ENCODE measurements at regions not wholly inside any gene's neighbourhood (a gene's known extent, or its start where the extent isn't known, plus 50 kb on each side); places are given as distances from the start of the nearest gene placed in this dataset.
"Not testable (repeated sequence)": the region's sequence is repeated elsewhere in the genome, so short reads cannot be mapped to it uniquely, and the experiment has no call there.

DNA sequence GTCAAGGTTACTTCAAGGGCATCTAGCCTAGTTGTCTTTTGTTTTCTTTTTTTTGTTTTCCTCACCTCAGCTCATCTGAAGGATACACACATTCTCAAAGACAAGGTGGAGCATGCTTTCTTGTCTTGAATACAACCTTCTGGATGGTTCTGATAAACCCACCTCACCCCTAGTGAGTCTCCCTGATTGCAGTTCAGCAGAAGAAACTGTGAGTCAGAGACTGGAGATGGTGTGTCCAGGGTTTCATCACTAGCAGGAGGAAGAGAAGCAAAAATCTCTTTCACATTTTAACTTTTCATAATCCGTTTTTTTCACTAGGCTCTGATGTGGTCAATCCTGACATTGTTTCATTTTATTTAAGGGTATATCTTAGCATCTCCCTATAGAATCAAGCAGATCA, 143.0 kb upstream of the NRBF2 start:
- Histone ChIP-seq H3K4me1 (replicated peaks) (peaks cover 7% of the 10 kb centered on the region), H3K4me3 (no peak overlapping the region), H3K36me3 (no peaks in the 10 kb centered on the region), H3K27ac (no peak overlapping the region), H3K9me3 (replicated peaks) (no peaks in the 10 kb centered on the region), H3K27me3 (replicated peaks) (no peaks in the 10 kb centered on the region)
- DNase-seq (ENCODE audit: low read depth in 1 of 2, low spot score in 2 of 2), result no peak

DNA sequence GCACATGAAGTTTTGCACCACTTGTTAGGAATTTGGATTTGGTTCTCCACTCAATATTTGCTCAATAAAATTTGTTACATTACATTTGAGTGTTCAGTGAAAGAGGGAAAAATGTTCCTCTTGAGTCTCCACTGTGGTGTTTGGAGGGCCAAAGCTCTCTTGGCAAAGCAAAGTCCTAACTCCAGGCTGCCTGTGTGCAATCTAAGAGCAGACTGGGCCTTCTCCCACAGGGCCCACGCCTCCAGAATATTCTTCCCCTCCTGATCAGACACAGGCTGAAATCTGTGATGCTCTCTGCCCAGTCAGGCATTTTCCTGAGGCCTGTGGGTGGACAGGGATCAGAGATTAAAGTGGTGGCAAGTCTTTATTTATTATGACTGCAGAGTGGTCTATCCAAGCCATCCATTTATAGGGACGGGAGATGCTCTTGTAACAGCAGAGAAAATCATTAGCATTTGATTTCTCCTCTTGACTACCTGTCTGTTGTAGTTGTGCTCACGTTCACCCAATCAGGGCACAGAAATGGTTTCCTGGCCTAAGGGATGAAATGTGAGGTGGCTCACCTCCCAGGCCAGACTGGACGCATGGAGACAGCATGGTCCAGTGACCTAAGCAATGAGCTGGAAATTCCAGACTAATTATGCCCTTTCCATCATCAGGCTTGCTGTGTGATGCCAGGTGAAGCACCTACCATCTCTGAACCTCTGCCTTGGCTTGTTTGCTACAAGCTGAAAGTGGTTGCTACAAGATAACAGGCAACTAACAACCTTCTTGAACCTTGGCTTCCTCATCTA, 147.1 kb upstream of the NRBF2 start:
- H3K4me1 ChIP-seq (replicated peaks), result no peaks in the 10 kb centered on the region
- no peaks in the 10 kb centered on the region for H3K36me3 ChIP-seq
- H3K4me3 ChIP-seq, result no peak overlapping the region
- H3K27me3 ChIP-seq (replicated peaks), result no peaks in the 10 kb centered on the region
- H3K27ac ChIP-seq, result no peak overlapping the region
- no peaks in the 10 kb centered on the region for H3K9me3 ChIP-seq (replicated peaks)
- DNase-seq (ENCODE audit: low read depth in 1 of 2, low spot score in 2 of 2), result no peak

DNA sequence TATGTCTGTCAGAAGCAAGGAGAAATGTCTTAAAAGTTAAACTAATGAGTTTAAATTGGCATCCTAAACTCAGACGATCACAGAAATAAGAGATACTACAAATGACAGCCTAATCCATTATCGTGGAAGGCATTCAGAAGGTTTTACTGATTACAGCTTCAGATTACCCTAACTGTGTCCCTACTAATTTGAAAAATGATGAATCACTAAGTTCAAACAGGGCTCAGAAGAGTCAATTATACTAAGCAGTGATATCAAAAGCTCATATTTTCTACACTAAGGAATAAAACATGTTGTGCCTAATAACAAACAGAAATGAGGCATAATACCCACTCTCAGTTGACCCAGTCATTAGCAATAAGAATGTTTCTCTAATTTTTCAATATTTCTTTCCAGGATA, 152.0 kb upstream of the NRBF2 start:
- Histone ChIP-seq H3K4me3 (no peak overlapping the region), H3K27me3 (replicated peaks) (no peaks in the 10 kb centered on the region), H3K9me3 (replicated peaks) (no peaks in the 10 kb centered on the region), H3K27ac (no peak overlapping the region), H3K4me1 (replicated peaks) (no peaks in the 10 kb centered on the region), H3K36me3 (no peaks in the 10 kb centered on the region)
- DNase-seq (ENCODE audit: low read depth in 1 of 2, low spot score in 2 of 2), result no peak

DNA sequence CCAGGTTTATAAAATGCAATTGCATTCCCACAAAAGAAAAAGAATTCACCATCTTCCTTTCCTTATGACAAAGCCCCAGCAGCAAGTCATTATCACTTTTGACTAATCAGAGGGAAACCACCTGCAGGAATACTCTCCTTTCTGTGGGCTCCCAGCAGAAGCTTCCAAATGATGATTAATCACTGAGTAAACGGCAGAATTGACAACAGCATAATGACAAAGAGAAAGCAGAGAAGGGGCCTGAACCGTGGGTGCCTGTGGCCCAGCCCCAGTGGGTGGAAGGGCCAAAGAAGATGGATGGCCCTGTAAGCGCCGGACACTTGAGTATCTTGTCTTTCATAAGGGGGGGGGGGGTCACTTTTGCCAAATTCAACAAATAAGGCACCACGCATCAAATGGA, 152.4 kb upstream of the NRBF2 start:
- no peaks in the 10 kb centered on the region for H3K4me1 ChIP-seq (replicated peaks)
- no peak overlapping the region for H3K4me3 ChIP-seq
- no peaks in the 10 kb centered on the region for H3K36me3 ChIP-seq
- DNase-seq (ENCODE audit: low read depth in 1 of 2, low spot score in 2 of 2), result no peak
- no peak overlapping the region for H3K27ac ChIP-seq
- no peaks in the 10 kb centered on the region for H3K9me3 ChIP-seq (replicated peaks)
- H3K27me3 ChIP-seq (replicated peaks), result no peaks in the 10 kb centered on the region

DNA sequence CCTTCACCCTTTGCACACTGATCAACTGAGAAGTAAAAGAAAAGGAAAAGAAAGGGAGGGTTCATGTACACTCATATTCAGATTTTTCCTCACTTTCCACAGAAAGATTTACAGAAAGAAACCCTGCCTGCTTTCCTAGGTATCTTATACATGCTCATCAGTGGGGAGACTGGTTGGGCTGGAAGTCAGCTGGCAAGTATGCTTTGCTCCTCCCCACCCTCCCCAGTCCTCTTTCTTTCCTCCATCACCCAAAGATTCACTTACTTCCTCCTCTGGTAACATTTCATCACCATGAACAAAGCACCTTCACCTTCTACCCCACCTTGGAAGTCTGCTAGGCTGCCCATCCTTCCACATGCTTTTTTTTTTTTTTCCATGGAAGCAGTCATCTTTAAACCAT, 153.2 kb upstream of the NRBF2 start:
- Histone ChIP-seq H3K27ac (no peak overlapping the region), H3K27me3 (replicated peaks) (no peaks in the 10 kb centered on the region), H3K4me3 (no peak overlapping the region), H3K36me3 (no peaks in the 10 kb centered on the region), H3K9me3 (replicated peaks) (no peaks in the 10 kb centered on the region), H3K4me1 (replicated peaks) (no peaks in the 10 kb centered on the region)
- no peak for DNase-seq (ENCODE audit: low read depth in 1 of 2, low spot score in 2 of 2)

- no peaks in the 10 kb centered on the region for H3K36me3 ChIP-seq
- no peaks in the 10 kb centered on the region for H3K9me3 ChIP-seq (replicated peaks)
- no peak overlapping the region for H3K27ac ChIP-seq
- no peak for DNase-seq (ENCODE audit: low read depth in 1 of 2, low spot score in 2 of 2)
- H3K27me3 ChIP-seq (replicated peaks), result no peaks in the 10 kb centered on the region
- no peak overlapping the region for H3K4me3 ChIP-seq
- H3K4me1 ChIP-seq (replicated peaks), result no peaks in the 10 kb centered on the region
These were observed 154.6 kb upstream of the NRBF2 start for GRCh38 chr10:62978482-62978881.

GRCh38 chr10:62974795-62975194, 158.3 kb upstream of the NRBF2 start:
- not testable (repeated sequence) for DNase-seq (ENCODE audit: low read depth in 1 of 2, low spot score in 2 of 2); H3K9me3 ChIP-seq (replicated peaks); H3K27me3 ChIP-seq (replicated peaks); H3K4me3 ChIP-seq; H3K36me3 ChIP-seq; H3K4me1 ChIP-seq (replicated peaks); H3K27ac ChIP-seq

DNA sequence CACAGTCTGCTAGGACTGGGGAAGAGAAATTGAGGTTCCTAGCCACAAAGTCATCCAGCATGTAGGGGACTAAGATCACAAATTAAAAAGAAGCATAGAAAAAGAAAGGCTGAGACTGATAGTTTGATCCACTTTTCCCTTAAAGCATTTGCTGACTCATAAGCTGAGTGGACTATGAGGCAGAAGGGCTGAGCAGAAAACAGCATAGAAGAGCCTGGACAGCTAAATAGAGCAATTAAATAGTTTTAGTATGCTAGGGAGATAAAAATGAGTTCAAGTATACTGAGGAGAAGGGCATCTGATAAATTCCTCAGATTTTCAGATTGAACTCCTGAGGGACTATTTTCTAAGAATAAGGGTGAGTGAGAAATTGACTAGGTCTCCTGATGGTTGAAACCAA, 155.9 kb upstream of the EGR2 start:
- Histone ChIP-seq H3K27me3 (replicated peaks) (no peaks in the 10 kb centered on the region), H3K27ac (no peak overlapping the region), H3K4me3 (no peak overlapping the region), H3K9me3 (replicated peaks) (no peaks in the 10 kb centered on the region), H3K36me3 (no peaks in the 10 kb centered on the region), H3K4me1 (replicated peaks) (no peaks in the 10 kb centered on the region)
- no peak for DNase-seq (ENCODE audit: low read depth in 1 of 2, low spot score in 2 of 2)

- Histone ChIP-seq H3K27ac (no peak overlapping the region), H3K4me3 (no peak overlapping the region), H3K36me3 (no peaks in the 10 kb centered on the region), H3K4me1 (replicated peaks) (no peaks in the 10 kb centered on the region), H3K9me3 (replicated peaks) (no peaks in the 10 kb centered on the region), H3K27me3 (replicated peaks) (no peaks in the 10 kb centered on the region)
- DNase-seq (ENCODE audit: low read depth in 1 of 2, low spot score in 2 of 2), result no peak
These were observed 147.9 kb upstream of the EGR2 start for GRCh38 chr10:62964026-62964425.

DNA sequence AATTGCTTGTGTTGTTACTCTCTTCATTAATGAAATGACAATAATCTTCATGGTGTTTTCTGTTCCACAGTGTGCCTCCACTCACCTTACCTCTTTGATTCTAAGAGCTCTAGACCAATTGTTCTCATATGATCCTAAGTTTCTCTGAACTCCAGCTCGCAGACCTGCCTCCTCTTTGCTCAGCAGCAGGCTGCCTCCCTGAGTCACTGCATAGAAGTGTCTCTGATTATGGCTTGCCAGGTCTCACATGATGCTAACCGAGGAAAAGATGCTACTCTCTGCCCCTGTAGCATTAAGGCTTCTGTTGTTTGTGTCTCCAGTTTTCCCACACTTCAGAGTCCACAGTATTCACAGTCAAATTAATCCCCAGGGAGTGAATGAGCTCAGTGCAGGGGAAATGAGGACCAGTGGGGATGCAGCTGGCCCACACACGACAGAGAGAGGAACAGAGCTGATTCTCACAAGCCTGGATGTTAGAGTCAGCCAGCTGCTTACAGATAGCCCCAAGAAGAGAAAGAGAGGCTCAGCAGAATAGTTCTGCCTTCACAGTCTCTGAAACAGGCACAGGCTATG, 145.9 kb upstream of the EGR2 start:
- no peak overlapping the region for H3K4me3 ChIP-seq
- H3K36me3 ChIP-seq, result no peaks in the 10 kb centered on the region
- DNase-seq (ENCODE audit: low read depth in 1 of 2, low spot score in 2 of 2), result no peak
- H3K27ac ChIP-seq, result no peak overlapping the region
- H3K9me3 ChIP-seq (replicated peaks), result no peaks in the 10 kb centered on the region
- no peaks in the 10 kb centered on the region for H3K27me3 ChIP-seq (replicated peaks)
- no peaks in the 10 kb centered on the region for H3K4me1 ChIP-seq (replicated peaks)

DNA sequence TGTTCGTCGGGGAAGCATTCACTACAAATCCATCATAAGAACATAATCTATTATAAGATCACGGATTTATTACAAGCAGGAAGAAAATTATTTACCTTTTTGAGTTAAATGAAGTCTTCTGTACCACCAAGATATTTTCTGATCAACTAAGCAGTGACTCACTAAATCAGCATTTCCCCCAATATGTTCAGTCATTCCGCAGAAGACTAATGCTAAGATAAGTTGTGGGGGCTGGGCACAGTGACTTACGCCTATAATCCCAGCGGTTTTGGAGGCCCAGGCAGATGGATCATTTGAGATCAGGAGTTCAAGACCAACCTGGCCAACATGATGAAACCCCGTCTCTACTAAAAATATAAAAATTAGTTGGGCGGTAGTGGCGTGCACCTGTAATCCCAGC, 144.2 kb upstream of the EGR2 start:
- DNase-seq (ENCODE audit: low read depth in 1 of 2, low spot score in 2 of 2), result no peak

GRCh38 chr10:62959553-62959952, 143.4 kb upstream of the EGR2 start:
- Histone ChIP-seq H3K27ac (no peak overlapping the region), H3K4me3 (no peak overlapping the region), H3K27me3 (replicated peaks) (no peaks in the 10 kb centered on the region), H3K36me3 (no peaks in the 10 kb centered on the region), H3K9me3 (replicated peaks) (no peaks in the 10 kb centered on the region), H3K4me1 (replicated peaks) (no peaks in the 10 kb centered on the region)
- no peak for DNase-seq (ENCODE audit: low read depth in 1 of 2, low spot score in 2 of 2)

More for the DNA sequence above, 144.2 kb upstream of the EGR2 start:
- Histone ChIP-seq H3K27me3 (replicated peaks) (no peaks in the 10 kb centered on the region), H3K4me3 (no peak overlapping the region), H3K36me3 (no peaks in the 10 kb centered on the region), H3K27ac (no peak overlapping the region), H3K9me3 (replicated peaks) (no peaks in the 10 kb centered on the region), H3K4me1 (replicated peaks) (no peaks in the 10 kb centered on the region)

DNA sequence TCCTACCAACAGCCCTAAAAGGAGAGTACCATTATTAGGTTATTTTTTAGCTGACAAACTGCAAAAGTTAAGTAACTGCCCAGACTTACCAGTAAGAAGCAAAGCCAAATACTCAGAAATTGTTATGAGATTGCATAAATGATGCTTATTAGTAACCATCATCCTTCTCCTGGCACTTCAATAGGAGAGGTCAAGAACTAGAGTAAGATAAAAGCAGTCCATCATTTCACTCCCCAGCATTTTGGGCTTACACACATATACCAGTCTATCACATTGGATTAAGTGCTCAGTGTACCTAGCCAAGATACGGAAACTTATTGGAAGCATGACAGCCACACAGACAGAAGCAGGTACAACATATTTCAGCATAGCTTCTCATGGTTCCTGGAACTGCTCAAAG, 142.8 kb upstream of the EGR2 start:
- no peaks in the 10 kb centered on the region for H3K27me3 ChIP-seq (replicated peaks)
- H3K4me1 ChIP-seq (replicated peaks), result no peaks in the 10 kb centered on the region
- H3K36me3 ChIP-seq, result no peaks in the 10 kb centered on the region
- H3K9me3 ChIP-seq (replicated peaks), result no peaks in the 10 kb centered on the region
- DNase-seq (ENCODE audit: low read depth in 1 of 2, low spot score in 2 of 2), result no peak
- H3K4me3 ChIP-seq, result no peak overlapping the region
- no peak overlapping the region for H3K27ac ChIP-seq

GRCh38 chr10:62946278-62946677, 130.1 kb upstream of the EGR2 start:
- Histone ChIP-seq H3K4me3 (no peak overlapping the region), H3K9me3 (replicated peaks) (no peaks in the 10 kb centered on the region), H3K36me3 (no peaks in the 10 kb centered on the region), H3K4me1 (replicated peaks) (no peaks in the 10 kb centered on the region), H3K27me3 (replicated peaks) (no peaks in the 10 kb centered on the region), H3K27ac (no peak overlapping the region)
- DNase-seq (ENCODE audit: low read depth in 1 of 2, low spot score in 2 of 2), result no peak

GRCh38 chr10:62939698-62940097, 123.5 kb upstream of the EGR2 start:
- no peaks in the 10 kb centered on the region for H3K4me1 ChIP-seq (replicated peaks)
- no peak for DNase-seq (ENCODE audit: low read depth in 1 of 2, low spot score in 2 of 2)
- no peak overlapping the region for H3K4me3 ChIP-seq
- no peak overlapping the region for H3K27ac ChIP-seq
- no peaks in the 10 kb centered on the region for H3K36me3 ChIP-seq
- no peaks in the 10 kb centered on the region for H3K9me3 ChIP-seq (replicated peaks)
- no peaks in the 10 kb centered on the region for H3K27me3 ChIP-seq (replicated peaks)

Data from SJSA1 (cell line).